ENCODE measurements at regions not wholly inside any gene's neighbourhood (a gene's known extent, or its start where the extent isn't known, plus 50 kb on each side); places are given as distances from the start of the nearest gene placed in this dataset.

DNA sequence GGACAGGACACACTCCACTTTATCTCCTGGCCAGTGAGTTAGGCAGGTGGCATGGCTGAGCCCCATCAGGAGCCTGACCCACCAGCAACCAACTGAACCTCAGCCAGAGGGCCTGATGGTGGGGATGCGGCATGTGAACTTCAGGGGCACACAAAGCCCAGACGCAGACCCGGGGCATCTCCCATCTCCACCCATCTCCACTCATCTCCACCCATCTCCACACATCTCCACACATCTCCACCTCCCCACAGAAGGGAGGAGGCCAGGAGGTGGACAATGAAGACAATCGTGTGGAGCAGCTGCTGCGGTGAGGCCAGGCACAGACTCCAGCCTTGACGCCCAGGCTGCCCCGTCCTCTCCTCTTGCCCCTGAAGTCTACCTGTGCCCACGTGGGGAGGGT, 340.8 kb downstream of the CTTN start:
- DNase-seq (ENCODE audit: low read depth), result no peak
- no peak overlapping the region for H3K4me3 ChIP-seq (ENCODE audit: low read length)
- TF ChIP-seq, protein P1, sequence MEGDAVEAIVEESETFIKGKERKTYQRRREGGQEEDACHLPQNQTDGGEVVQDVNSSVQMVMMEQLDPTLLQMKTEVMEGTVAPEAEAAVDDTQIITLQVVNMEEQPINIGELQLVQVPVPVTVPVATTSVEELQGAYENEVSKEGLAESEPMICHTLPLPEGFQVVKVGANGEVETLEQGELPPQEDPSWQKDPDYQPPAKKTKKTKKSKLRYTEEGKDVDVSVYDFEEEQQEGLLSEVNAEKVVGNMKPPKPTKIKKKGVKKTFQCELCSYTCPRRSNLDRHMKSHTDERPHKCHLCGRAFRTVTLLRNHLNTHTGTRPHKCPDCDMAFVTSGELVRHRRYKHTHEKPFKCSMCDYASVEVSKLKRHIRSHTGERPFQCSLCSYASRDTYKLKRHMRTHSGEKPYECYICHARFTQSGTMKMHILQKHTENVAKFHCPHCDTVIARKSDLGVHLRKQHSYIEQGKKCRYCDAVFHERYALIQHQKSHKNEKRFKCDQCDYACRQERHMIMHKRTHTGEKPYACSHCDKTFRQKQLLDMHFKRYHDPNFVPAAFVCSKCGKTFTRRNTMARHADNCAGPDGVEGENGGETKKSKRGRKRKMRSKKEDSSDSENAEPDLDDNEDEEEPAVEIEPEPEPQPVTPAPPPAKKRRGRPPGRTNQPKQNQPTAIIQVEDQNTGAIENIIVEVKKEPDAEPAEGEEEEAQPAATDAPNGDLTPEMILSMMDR (IDR thresholded peaks at IDR 0.05; ENCODE audit: insufficient read depth, low read depth, low read length, missing control alignments), result no peak

DNA sequence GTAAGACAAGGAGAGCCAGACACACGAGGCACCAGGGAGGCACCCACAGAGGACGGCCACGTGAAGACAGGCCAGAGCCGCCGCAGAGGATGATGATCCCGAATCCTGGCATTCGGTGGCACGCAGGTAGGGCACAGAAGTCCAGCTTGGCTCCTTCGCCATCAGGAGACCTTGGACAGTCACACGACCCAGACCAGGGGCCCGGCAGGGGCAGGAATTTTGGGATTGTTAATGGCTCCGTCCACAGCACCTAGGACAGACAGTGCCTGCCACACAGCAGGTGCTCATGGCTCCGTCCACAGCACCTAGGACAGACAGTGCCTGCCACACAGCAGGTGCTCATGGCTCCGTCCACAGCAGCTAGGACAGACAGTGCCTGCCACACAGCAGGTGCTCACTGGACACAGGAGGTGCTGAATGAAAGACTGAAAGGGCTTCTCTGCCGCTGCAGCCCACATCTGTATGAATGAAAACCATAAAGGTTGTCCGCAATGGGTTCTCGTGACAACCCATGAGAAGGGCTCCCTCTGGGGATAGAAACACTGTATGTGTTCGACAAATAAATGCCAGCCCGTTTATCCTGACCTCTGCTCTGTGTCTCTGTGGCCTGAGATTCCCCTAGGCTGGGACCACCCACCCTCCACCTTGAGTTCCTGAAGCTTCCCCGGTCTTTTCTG, 341.6 kb downstream of the CTTN start:
- no peak overlapping the region for H3K4me3 ChIP-seq (ENCODE audit: low read length)
- TF ChIP-seq, protein P1 (IDR thresholded peaks at IDR 0.05; ENCODE audit: insufficient read depth, low read depth, low read length, missing control alignments), result no peak
- no peak for DNase-seq (ENCODE audit: low read depth)

GRCh38 chr11:70740488-70740851, 342.1 kb downstream of the CTTN start:
- H3K4me3 ChIP-seq (ENCODE audit: low read length), result no peak overlapping the region
- DNase-seq (ENCODE audit: low read depth), result no peak
- TF ChIP-seq, protein P1 (IDR thresholded peaks at IDR 0.05; ENCODE audit: insufficient read depth, low read depth, low read length, missing control alignments), result no peak

GRCh38 chr11:70741085-70741484, 342.8 kb downstream of the CTTN start:
- no peak overlapping the region for H3K4me3 ChIP-seq (ENCODE audit: low read length)
- DNase-seq (ENCODE audit: low read depth), result no peak
- TF ChIP-seq, protein P1 (IDR thresholded peaks at IDR 0.05; ENCODE audit: insufficient read depth, low read depth, low read length, missing control alignments), result no peak

DNA sequence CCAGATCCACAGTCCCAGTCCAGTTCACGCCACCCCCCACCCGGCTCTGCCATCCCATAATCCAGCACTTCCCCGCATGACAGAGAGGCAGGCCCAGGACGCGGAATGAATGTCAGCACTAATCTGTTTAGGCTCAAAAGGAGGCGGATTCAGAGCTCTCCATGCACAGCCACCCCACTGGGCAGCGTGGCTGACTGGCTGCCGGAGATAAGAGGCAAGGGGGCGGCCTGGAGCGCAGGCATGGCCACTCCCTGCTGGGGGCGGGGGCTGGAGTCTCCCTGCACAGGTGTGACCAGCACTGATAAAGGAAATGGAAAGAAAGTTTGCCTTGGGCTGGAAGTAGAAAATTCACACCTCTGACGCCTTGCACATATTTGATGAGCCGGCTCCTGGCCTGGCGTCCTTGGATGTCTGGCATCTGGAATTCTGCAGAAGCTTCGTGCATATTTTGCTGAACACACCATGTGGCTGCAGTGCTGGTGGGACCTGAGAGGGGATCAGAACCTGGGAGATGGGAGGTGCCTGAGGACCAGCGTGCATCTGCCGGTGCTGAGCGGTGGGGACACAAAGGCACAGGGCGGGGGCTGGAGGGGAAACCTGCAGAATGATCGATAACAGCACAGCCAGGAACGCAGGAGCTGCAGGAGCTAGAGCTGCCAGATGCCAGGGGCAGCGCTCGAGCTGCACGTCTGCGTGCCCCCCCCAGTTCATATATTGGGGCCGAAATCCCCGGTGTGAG, 344.4 kb downstream of the CTTN start:
- DNase-seq (ENCODE audit: low read depth), result no peak
- no peak overlapping the region for H3K4me3 ChIP-seq (ENCODE audit: low read length)
- TF ChIP-seq, protein P1 (IDR thresholded peaks at IDR 0.05; ENCODE audit: insufficient read depth, low read depth, low read length, missing control alignments), result no peak

- H3K4me3 ChIP-seq (ENCODE audit: low read length), result no peak overlapping the region
- DNase-seq (ENCODE audit: low read depth), result no peak
- TF ChIP-seq, protein P1 (IDR thresholded peaks at IDR 0.05; ENCODE audit: insufficient read depth, low read depth, low read length, missing control alignments), result no peak
Measured at GRCh38 chr11:70743329-70743728, 345.0 kb downstream of the CTTN start.

All from epithelial cell of esophagus (primary cell).